ENCODE measurements at regions not wholly inside any gene's neighbourhood (a gene's known extent, or its start where the extent isn't known, plus 50 kb on each side); places are given as distances from the start of the nearest gene placed in this dataset.

GRCh38 chr10:76743169-76743568 is 894.4 kb downstream of the KCNMA1 start (continued):
- TF ChIP-seq STAT6 (CRISPR knock-in tag; IDR thresholded peaks at IDR 0.05) = no peak
- no peak for TF ChIP-seq ZNF316 (IDR thresholded peaks at IDR 0.05)
- no peak for TF ChIP-seq ZNF583 (CRISPR knock-in tag; IDR thresholded peaks at IDR 0.05)
- TF ChIP-seq ZBTB2 (IDR thresholded peaks at IDR 0.05) = no peak

- H3K27ac ChIP-seq (ENCODE audit: extremely low read depth, low read depth, low read length) = no peak overlapping the region
- FAIRE-seq (no peak), DNase-seq (ENCODE audit: extremely low read depth in 1 of 4, low spot score in 3 of 4) (no peak), ATAC-seq (no peak)
- in situ Hi-C loops (cut with MboI) (no loop called here), intact Hi-C loops (cut with micrococcal nuclease) (no loop called here)
- no peak overlapping the region for H3K9ac ChIP-seq (ENCODE audit: insufficient read depth in 1 of 2, low read depth in 2 of 2, low read length in 2 of 2)
- H4K20me1 ChIP-seq (replicated peaks; ENCODE audit: control insufficient read depth, insufficient read depth, low read length) = no peaks in the 10 kb centered on the region
- POLR2A ChIA-PET = no interaction called here
- CTCF ChIA-PET (ENCODE audit: low intra/inter-chr PET ratio) = no interaction called here
- H3K79me2 ChIP-seq (ENCODE audit: control insufficient read depth, insufficient read depth, low read length) = no peaks in the 10 kb centered on the region
- no peak overlapping the region for H2AFZ ChIP-seq (ENCODE audit: low read depth, low read length)
- no peaks in the 10 kb centered on the region for H3K4me1 ChIP-seq (replicated peaks in 1 of 2; ENCODE audit: control insufficient read depth in 2 of 2, insufficient read depth in 2 of 2, low read length in 2 of 2)
- no peaks in the 10 kb centered on the region for H3K9me1 ChIP-seq (ENCODE audit: control insufficient read depth, insufficient read depth, low read length)
- no peak overlapping the region for H3K4me3 ChIP-seq
- BruUV-seq (replicated peaks) = no TSS peak
- H3K27me3 ChIP-seq (ENCODE audit: control insufficient read depth in 2 of 2, insufficient read depth in 2 of 2, low read length in 2 of 2) = no peaks in the 10 kb centered on the region
- H3K36me3 ChIP-seq (ENCODE audit: control insufficient read depth, insufficient read depth, low read length) = no peaks in the 10 kb centered on the region
- no peaks in the 10 kb centered on the region for H3K9me3 ChIP-seq (replicated peaks; ENCODE audit: control insufficient read depth, insufficient read depth, low read depth, low read length)
- H3K4me2 ChIP-seq (ENCODE audit: insufficient read depth, low read length) = no peak overlapping the region
- TF ChIP-seq SFPQ (IDR thresholded peaks at IDR 0.05; ENCODE audit: low read depth, low read length) (no peak), ZBED1 (IDR thresholded peaks at IDR 0.05) (no peak), HNRNPH1 (optimal IDR thresholded peaks at IDR 0.05; ENCODE audit: low read depth, low read length) (no peak), MXI1 (IDR thresholded peaks at IDR 0.05; ENCODE audit: low read depth, low read length) (no peak), ZBTB2 (IDR thresholded peaks at IDR 0.05) (no peak), HOMEZ (CRISPR knock-in tag; IDR thresholded peaks at IDR 0.05) (no peak), ZNF444 (CRISPR knock-in tag; IDR thresholded peaks at IDR 0.05) (no peak), MECOM (CRISPR knock-in tag; IDR thresholded peaks at IDR 0.05) (no peak), PHTF2 (CRISPR knock-in tag; IDR thresholded peaks at IDR 0.05) (no peak), TAF9B (IDR thresholded peaks at IDR 0.05; ENCODE audit: partially characterized antibody) (no peak), TCF7 (IDR thresholded peaks at IDR 0.05; ENCODE audit: borderline replicate concordance) (no peak)
These were observed 897.1 kb downstream of the KCNMA1 start for GRCh38 chr10:76740514-76740913.

Data from K562 (cell line).